ENCODE measurements at regions not wholly inside any gene's neighbourhood (a gene's known extent, or its start where the extent isn't known, plus 50 kb on each side); places are given as distances from the start of the nearest gene placed in this dataset.

DNA sequence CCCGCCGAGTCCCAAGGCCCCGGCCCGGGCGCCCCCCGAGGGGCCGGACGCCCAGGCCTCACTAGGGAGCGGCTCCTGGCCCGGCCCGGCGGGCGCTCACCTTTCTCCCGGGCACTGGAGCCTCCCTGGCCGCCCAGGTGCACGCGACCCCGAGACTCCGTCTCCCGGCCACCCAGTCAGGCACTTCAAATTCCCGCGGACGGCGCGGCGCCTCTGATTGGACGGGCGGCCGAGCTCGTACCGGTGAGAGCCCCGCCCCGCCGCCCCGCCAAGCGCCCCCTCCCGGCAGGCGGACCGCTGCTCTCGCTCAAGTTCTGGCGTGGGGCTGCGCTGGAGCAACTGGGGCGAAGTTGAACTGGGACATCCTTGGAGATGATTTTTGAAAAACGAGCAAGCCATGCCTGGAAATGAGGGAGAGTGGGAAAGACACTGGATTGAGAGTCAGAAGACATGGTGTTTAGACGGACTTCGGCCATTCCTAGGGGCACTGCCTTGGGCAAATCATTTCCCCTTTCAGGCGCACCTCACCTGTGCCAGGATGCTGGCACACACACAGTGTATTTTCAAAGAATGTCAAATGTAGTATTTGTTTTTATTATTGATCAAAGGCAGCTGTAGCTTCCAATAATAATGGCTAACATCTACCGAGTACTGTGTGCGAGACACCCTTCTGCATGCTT is 485.3 kb downstream of the UQCRFS1 start (continued):
- TF ChIP-seq BCL11B (tag by site-specific recombination; IDR thresholded peaks at IDR 0.05; ENCODE audit: low read depth) (0 out of 2 replicates have a peak, but pooled peaks have one; percentile 5), ZNF777 (tag by site-specific recombination; IDR thresholded peaks at IDR 0.05; ENCODE audit: borderline replicate concordance) (peak; percentile 55; the same call in 1 of the 2 replicates), ZEB2 (tag by site-specific recombination; IDR thresholded peaks at IDR 0.05) (no peak), KLF1 (tag by site-specific recombination; IDR thresholded peaks at IDR 0.05) (peak; percentile 82), HOXA7 (CRISPR knock-in tag; IDR thresholded peaks at IDR 0.05; ENCODE audit: borderline replicate concordance) (no peak), ZNF449 (tag by site-specific recombination; IDR thresholded peaks at IDR 0.05) (peak; percentile 35; the same call in 1 of the 2 replicates), ZNF341 (tag by site-specific recombination; IDR thresholded peaks at IDR 0.05; ENCODE audit: low read depth) (no peak), ZNF600 (tag by site-specific recombination; IDR thresholded peaks at IDR 0.05) (peak; percentile 68; the same call in 1 of the 2 replicates), KLF17 (tag by site-specific recombination; IDR thresholded peaks at IDR 0.05) (0 out of 2 replicates have a peak, but pooled peaks have one; percentile 34), GLIS1 (tag by site-specific recombination; IDR thresholded peaks at IDR 0.05) (peak; percentile 54), SALL2 (tag by site-specific recombination; IDR thresholded peaks at IDR 0.05; ENCODE audit: borderline replicate concordance) (no peak), ZBTB17 (tag by site-specific recombination; IDR thresholded peaks at IDR 0.05) (peak; percentile 54; the same call in 1 of the 2 replicates), ZBTB26 (tag by site-specific recombination; optimal IDR thresholded peaks at IDR 0.05) (peak; percentile 85), KLF7 (tag by site-specific recombination; IDR thresholded peaks at IDR 0.05; ENCODE audit: borderline replicate concordance) (peak; percentile 56; the same call in 1 of the 2 replicates), SP2 (tag by site-specific recombination; IDR thresholded peaks at IDR 0.05) (peak; percentile 74), ZBTB44 (tag by site-specific recombination; IDR thresholded peaks at IDR 0.05) (peak; percentile 49; the same call in 1 of the 2 replicates), ZFHX2 (tag by site-specific recombination; conservative IDR thresholded peaks at IDR 0.05) (no peak), ZIC2 (tag by site-specific recombination; IDR thresholded peaks at IDR 0.05) (peak; percentile 67), SP7 (tag by site-specific recombination; IDR thresholded peaks at IDR 0.05) (peak; percentile 38; the same call in 1 of the 2 replicates), ZNF843 (tag by site-specific recombination; IDR thresholded peaks at IDR 0.05) (no peak), ZNF16 (tag by site-specific recombination; IDR thresholded peaks at IDR 0.05; ENCODE audit: low read depth) (no peak), ZNF221 (tag by site-specific recombination; IDR thresholded peaks at IDR 0.05; ENCODE audit: borderline replicate concordance) (no peak), ZNF350 (tag by site-specific recombination; IDR thresholded peaks at IDR 0.05) (no peak), ZNF776 (tag by site-specific recombination; IDR thresholded peaks at IDR 0.05; ENCODE audit: borderline replicate concordance) (no peak), ZNF132 (tag by site-specific recombination; IDR thresholded peaks at IDR 0.05; ENCODE audit: borderline replicate concordance) (no peak), ZNF555 (tag by site-specific recombination; conservative IDR thresholded peaks at IDR 0.05) (no peak), ZNF660 (tag by site-specific recombination; IDR thresholded peaks at IDR 0.05) (peak; percentile 86), KLF16 (tag by site-specific recombination; IDR thresholded peaks at IDR 0.05) (peak; percentile 60; the same call in 1 of the 2 replicates), ZNF214 (tag by site-specific recombination; IDR thresholded peaks at IDR 0.05; ENCODE audit: borderline replicate concordance) (no peak), ZNF10 (tag by site-specific recombination; IDR thresholded peaks at IDR 0.05) (0 out of 2 replicates have a peak, but pooled peaks have one; percentile 44)
- TF ChIP-seq, protein P1, sequence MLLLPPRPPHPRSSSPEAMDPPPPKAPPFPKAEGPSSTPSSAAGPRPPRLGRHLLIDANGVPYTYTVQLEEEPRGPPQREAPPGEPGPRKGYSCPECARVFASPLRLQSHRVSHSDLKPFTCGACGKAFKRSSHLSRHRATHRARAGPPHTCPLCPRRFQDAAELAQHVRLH (tag by site-specific recombination; IDR thresholded peaks at IDR 0.05) = peak; percentile 62; the same call in 1 of the 2 replicates
- TF ChIP-seq, protein P2, sequence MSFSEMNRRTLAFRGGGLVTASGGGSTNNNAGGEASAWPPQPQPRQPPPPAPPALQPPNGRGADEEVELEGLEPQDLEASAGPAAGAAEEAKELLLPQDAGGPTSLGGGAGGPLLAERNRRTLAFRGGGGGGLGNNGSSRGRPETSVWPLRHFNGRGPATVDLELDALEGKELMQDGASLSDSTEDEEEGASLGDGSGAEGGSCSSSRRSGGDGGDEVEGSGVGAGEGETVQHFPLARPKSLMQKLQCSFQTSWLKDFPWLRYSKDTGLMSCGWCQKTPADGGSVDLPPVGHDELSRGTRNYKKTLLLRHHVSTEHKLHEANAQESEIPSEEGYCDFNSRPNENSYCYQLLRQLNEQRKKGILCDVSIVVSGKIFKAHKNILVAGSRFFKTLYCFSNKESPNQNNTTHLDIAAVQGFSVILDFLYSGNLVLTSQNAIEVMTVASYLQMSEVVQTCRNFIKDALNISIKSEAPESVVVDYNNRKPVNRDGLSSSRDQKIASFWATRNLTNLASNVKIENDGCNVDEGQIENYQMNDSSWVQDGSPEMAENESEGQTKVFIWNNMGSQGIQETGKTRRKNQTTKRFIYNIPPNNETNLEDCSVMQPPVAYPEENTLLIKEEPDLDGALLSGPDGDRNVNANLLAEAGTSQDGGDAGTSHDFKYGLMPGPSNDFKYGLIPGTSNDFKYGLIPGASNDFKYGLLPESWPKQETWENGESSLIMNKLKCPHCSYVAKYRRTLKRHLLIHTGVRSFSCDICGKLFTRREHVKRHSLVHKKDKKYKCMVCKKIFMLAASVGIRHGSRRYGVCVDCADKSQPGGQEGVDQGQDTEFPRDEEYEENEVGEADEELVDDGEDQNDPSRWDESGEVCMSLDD (tag by site-specific recombination; IDR thresholded peaks at IDR 0.05) = no peak
